ENCODE measurements at regions not wholly inside any gene's neighbourhood (a gene's known extent, or its start where the extent isn't known, plus 50 kb on each side); places are given as distances from the start of the nearest gene placed in this dataset.

- intact Hi-C loops (cut with micrococcal nuclease; ENCODE audit: unreplicated experiment): no loop called here
- ChIA-PET POLR2A (ENCODE audit: unreplicated experiment) (no interaction called here), CTCF (no interaction called here)
- H3K27ac ChIP-seq: no peak overlapping the region
- no peaks in the 10 kb centered on the region for H3K36me3 ChIP-seq (ENCODE audit: low read depth)
- DNase-seq: no peak
- H3K9me2 ChIP-seq (ENCODE audit: insufficient read depth): no peaks in the 10 kb centered on the region
- TF ChIP-seq, protein P1, sequence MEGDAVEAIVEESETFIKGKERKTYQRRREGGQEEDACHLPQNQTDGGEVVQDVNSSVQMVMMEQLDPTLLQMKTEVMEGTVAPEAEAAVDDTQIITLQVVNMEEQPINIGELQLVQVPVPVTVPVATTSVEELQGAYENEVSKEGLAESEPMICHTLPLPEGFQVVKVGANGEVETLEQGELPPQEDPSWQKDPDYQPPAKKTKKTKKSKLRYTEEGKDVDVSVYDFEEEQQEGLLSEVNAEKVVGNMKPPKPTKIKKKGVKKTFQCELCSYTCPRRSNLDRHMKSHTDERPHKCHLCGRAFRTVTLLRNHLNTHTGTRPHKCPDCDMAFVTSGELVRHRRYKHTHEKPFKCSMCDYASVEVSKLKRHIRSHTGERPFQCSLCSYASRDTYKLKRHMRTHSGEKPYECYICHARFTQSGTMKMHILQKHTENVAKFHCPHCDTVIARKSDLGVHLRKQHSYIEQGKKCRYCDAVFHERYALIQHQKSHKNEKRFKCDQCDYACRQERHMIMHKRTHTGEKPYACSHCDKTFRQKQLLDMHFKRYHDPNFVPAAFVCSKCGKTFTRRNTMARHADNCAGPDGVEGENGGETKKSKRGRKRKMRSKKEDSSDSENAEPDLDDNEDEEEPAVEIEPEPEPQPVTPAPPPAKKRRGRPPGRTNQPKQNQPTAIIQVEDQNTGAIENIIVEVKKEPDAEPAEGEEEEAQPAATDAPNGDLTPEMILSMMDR (conservative IDR thresholded peaks at IDR 0.05): no peak
- TF ChIP-seq EZH2 (IDR thresholded peaks at IDR 0.05; ENCODE audit: low read depth): no peak
- H2AFZ ChIP-seq: no peak overlapping the region
- H4K20me1 ChIP-seq (ENCODE audit: insufficient read depth): no peaks in the 10 kb centered on the region
- no peaks in the 10 kb centered on the region for H3F3A ChIP-seq (ENCODE audit: insufficient read depth, low read depth)
- H3K27me3 ChIP-seq (ENCODE audit: insufficient read depth, low read depth): no peaks in the 10 kb centered on the region
- no peak overlapping the region for H3K4me2 ChIP-seq
- H3K79me2 ChIP-seq (ENCODE audit: low read depth): no peaks in the 10 kb centered on the region
- BruUV-seq (replicated peaks): no TSS peak
- H3K4me1 ChIP-seq (replicated peaks; ENCODE audit: insufficient read depth): no peaks in the 10 kb centered on the region
- H3K9me3 ChIP-seq (ENCODE audit: insufficient read depth, low read depth): no peaks in the 10 kb centered on the region
- no peak overlapping the region for H3K4me3 ChIP-seq
These were observed 1246.0 kb upstream of the ACVR2A start for GRCh38 chr2:146598791-146599190.

GRCh38 chr2:146597291-146597690 is 1247.5 kb upstream of the ACVR2A start:
- H3K4me1 ChIP-seq (replicated peaks; ENCODE audit: insufficient read depth): no peaks in the 10 kb centered on the region
- DNase-seq: no peak
- H3K36me3 ChIP-seq (ENCODE audit: low read depth): no peaks in the 10 kb centered on the region
- no peaks in the 10 kb centered on the region for H3K79me2 ChIP-seq (ENCODE audit: low read depth)
- no peak overlapping the region for H3K4me2 ChIP-seq
- no peaks in the 10 kb centered on the region for H3K9me3 ChIP-seq (ENCODE audit: insufficient read depth, low read depth)
- no peaks in the 10 kb centered on the region for H3K9me2 ChIP-seq (ENCODE audit: insufficient read depth)
- no TSS peak for BruUV-seq (replicated peaks)
- H3K27me3 ChIP-seq (ENCODE audit: insufficient read depth, low read depth): no peaks in the 10 kb centered on the region
- intact Hi-C loops (cut with micrococcal nuclease; ENCODE audit: unreplicated experiment): no loop called here
- H3K27ac ChIP-seq: no peak overlapping the region
- no peak for TF ChIP-seq EZH2 (IDR thresholded peaks at IDR 0.05; ENCODE audit: low read depth)
- TF ChIP-seq, protein P1 (conservative IDR thresholded peaks at IDR 0.05): no peak
- no peaks in the 10 kb centered on the region for H3F3A ChIP-seq (ENCODE audit: insufficient read depth, low read depth)
- no peak overlapping the region for H2AFZ ChIP-seq
- ChIA-PET CTCF (no interaction called here), POLR2A (ENCODE audit: unreplicated experiment) (no interaction called here)
- H3K4me3 ChIP-seq: no peak overlapping the region
- no peaks in the 10 kb centered on the region for H4K20me1 ChIP-seq (ENCODE audit: insufficient read depth)

- no TSS peak for BruUV-seq (replicated peaks)
- H3K27me3 ChIP-seq (ENCODE audit: insufficient read depth, low read depth): no peaks in the 10 kb centered on the region
- H3K27ac ChIP-seq: no peak overlapping the region
- no peak overlapping the region for H3K4me3 ChIP-seq
- no peak overlapping the region for H3K4me2 ChIP-seq
- no peaks in the 10 kb centered on the region for H3K4me1 ChIP-seq (replicated peaks; ENCODE audit: insufficient read depth)
- no peaks in the 10 kb centered on the region for H4K20me1 ChIP-seq (ENCODE audit: insufficient read depth)
- H2AFZ ChIP-seq: no peak overlapping the region
- intact Hi-C loops (cut with micrococcal nuclease; ENCODE audit: unreplicated experiment): no loop called here
- H3F3A ChIP-seq (ENCODE audit: insufficient read depth, low read depth): no peaks in the 10 kb centered on the region
- H3K79me2 ChIP-seq (ENCODE audit: low read depth): no peaks in the 10 kb centered on the region
- H3K36me3 ChIP-seq (ENCODE audit: low read depth): no peaks in the 10 kb centered on the region
- DNase-seq: no peak
- H3K9me3 ChIP-seq (ENCODE audit: insufficient read depth, low read depth): no peaks in the 10 kb centered on the region
- ChIA-PET POLR2A (ENCODE audit: unreplicated experiment) (no interaction called here), CTCF (no interaction called here)
- no peaks in the 10 kb centered on the region for H3K9me2 ChIP-seq (ENCODE audit: insufficient read depth)
- TF ChIP-seq, protein P1 (conservative IDR thresholded peaks at IDR 0.05): no peak
- no peak for TF ChIP-seq EZH2 (IDR thresholded peaks at IDR 0.05; ENCODE audit: low read depth)
These were observed 1252.9 kb upstream of the ACVR2A start for GRCh38 chr2:146591908-146592307.
